ENCODE measurements at regions not wholly inside any gene's neighbourhood (a gene's known extent, or its start where the extent isn't known, plus 50 kb on each side); places are given as distances from the start of the nearest gene placed in this dataset.

DNA sequence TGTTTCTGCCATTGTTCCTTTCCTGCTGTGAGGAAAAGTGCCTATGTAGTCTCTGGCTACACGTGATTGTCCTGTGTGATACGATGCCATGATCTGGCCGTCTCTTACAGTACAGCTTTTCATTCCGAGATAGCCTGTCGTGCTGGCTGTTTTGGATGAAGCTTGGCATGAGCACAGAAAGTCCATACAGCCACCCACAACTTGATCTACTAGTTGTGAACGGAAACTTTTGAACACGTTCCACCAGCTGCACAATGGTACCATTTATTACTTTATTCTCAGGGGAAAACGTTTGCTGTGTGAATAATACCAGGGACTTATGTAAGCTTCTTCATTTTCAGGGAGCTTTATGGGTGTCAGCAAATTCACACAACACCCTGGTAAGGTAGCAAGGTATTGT, 217.6 kb upstream of the ANKRD55 start:
- DNase-seq = no peak

GRCh38 chr5:56449071-56449640, 216.0 kb upstream of the ANKRD55 start:
- no peak for DNase-seq

DNA sequence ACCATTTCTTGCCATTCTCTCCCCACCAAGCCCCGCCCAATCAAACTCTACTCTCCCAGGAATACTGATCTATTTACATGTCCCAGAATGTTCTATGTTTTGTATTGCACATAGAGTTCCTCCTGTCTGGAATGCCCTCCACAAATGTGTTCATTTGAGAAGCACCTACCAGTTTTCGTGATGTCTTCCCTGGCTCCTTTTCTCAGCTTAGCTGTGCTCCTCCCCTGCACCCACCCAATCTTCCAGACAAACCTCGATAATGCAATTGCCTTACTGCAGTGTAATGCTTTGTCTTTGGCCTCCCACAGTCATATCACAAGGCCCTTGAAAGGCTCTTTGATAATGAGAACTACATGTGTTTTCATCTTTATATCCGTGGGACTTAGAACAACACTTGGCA, 214.5 kb upstream of the ANKRD55 start:
- no peak for DNase-seq

DNA sequence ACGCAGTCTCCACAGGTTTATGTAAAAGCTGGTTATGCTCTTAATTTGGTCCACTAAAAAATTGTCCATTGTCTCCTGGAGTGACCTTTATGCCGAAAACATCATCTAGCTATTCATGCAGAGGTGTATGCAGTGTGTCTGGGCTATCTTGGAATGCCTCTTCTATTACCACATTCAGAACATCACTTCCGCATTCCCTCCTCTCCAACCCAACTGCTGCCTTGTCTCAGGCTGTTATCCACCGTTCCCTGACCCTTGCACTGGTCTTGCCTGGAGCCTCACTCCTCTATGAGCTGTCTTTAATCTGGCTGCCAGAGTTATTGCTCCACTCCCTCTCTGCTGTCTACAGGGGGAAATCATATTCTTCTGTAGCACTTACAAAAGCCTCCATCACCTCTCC, 214.1 kb upstream of the ANKRD55 start:
- DNase-seq = no peak

DNA sequence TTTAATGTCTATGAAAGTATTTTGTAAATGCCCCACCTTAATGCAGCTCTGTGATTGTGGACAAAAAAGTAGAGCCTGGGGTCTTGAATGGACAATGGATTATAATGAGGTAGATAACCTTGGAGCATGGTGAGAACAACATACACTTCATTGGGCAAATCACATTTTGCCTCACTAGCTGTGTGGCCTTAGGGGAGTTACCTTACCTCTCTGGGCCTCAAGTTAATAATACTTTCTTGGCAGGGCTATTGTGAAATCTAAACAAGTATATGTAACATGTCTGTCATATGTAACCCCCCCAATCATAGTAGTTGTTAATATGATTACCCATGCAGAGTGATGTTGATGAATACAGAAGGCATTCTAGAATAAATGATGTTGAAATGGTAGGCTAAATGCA, 213.6 kb upstream of the ANKRD55 start:
- no peak for DNase-seq

DNA sequence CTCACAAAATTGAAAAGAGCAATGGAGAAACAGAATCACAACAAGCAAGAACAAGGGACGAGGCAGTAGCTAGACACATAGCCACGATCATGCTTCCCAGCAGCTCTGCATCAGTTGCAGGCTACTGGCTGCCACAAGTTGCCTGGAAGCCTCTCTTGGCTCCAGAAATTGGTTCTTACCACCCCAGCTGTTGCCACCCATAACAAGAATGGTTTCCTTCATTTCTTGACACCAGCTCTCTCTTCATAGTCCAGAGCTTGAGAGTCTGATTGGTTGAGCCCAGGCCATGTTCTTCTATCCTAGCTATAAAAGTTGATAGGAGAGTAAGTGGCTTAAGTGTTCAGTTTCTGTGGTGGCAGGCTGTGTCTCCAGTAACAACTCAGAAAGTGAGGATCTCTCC, 210.7 kb upstream of the ANKRD55 start:
- no peak for DNase-seq

- DNase-seq = no peak
Measured at GRCh38 chr5:56440871-56441740, 208.0 kb upstream of the ANKRD55 start.

GRCh38 chr5:56434986-56435385, 201.9 kb upstream of the ANKRD55 start:
- no peak for DNase-seq

- no peak for DNase-seq
Measured at GRCh38 chr5:56433039-56433617, 200.0 kb upstream of the ANKRD55 start.

DNA sequence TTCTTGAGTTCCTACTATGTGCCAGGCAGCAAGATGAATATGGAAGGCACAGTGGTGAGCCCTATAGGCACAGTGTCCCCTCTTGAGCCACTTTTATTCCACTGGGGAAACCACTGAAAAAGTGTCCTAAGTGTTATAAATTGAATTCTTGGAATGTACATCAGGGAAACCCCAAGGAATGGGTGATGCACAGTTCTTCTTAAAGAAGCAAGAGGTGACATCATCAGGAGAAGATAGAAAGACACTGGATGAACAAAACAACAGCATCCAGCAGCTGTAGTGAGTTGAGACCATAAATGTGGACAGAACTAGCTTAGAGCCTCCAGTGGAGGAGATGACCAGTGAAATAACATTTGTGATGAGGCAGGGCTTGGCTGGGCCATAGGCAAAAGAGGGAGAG, 199.2 kb upstream of the ANKRD55 start:
- no peak for DNase-seq

DNA sequence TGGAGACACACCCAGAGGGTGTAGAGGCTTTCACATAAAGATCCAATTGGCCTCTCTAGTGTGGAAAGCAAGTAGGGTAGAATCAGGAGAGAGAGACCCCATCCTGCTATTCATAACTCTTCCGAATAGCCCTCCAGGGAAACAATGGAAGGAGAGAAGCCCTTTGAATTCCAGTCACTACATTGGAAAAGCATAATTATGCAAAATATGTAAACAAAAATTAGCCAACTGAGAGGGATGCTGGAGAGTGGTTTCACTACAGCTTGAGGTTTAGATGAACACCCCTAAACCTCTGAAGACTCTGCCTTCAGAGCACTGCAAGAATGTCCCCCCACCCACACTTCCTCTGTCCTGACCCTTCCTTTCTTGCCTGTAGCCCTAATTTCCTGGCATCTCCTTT, 197.3 kb upstream of the ANKRD55 start:
- no peak for DNase-seq

DNA sequence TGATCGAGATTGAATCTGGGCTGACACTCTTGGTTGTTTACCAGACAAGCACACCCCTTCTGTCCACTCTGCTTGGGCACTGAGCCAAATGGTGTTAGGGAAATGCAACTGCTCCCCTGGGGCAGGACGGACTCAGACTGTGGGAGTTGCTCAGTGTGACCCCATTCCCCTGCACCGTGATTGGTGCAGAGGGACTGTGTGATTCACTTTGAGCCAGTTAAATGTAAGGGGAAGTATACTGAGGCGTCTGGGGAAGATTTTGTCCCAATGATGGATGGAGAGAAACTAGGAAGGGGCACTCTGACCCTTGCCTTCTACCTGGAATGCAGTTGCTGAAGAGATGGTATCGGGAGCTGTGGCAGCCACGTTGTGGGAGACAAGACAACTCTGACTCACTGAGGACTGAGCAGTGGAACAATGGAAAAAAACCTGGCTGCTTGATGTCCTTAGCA, 196.0 kb upstream of the ANKRD55 start:
- no peak for DNase-seq

DNA sequence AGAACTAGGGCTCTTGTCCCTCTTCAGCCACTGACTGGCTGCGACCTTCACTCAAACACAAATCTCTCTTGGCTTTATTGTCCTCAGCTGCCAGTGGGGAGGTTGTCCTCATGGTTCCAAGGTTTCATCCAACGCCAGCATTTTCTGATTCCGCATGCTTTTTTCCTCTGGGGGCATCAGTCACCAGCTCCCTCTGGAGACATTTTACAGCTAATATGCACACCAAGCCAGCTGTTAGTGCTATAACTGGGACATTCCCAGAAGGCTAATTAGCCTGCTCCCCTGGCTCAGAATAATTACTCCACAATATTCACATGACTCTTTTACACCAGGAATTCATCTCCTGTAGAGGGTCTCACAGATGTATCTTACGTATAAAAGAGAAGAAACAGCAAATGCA, 193.6 kb upstream of the ANKRD55 start:
- no peak for DNase-seq

- DNase-seq = peak; percentile 74
Measured at GRCh38 chr5:56422076-56422762, 189.1 kb upstream of the ANKRD55 start.

GRCh38 chr5:56421246-56422075, 188.3 kb upstream of the ANKRD55 start:
- no peak for DNase-seq

- DNase-seq = no peak
Measured at GRCh38 chr5:56420323-56420722, 187.2 kb upstream of the ANKRD55 start.

GRCh38 chr5:56419667-56420066, 186.5 kb upstream of the ANKRD55 start:
- no peak for DNase-seq

DNA sequence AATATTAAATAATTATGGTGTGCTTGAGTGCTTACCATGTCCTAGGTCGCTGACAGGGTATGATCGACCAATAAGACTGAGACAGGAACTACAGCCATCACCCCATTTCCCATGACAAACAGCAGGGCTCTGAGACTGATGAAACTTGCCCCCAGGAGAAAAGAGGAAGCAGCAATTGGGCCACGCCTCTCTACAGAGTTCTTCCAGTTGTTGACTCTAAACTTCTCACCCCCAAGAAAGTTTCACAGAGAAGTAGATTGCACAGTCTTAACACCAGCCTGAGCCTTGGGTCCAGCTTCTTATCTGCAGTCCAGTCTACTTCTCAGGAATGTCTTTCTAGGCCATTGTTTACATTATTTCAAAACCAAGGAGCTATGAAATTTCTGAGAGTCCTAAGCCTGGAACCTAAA, 182.2 kb upstream of the ANKRD55 start:
- no peak for DNase-seq

GRCh38 chr5:56414066-56414465, 180.9 kb upstream of the ANKRD55 start:
- DNase-seq = no peak

- no peak for DNase-seq
Measured at GRCh38 chr5:56413546-56413945, 180.4 kb upstream of the ANKRD55 start.

- DNase-seq = no peak
Measured at GRCh38 chr5:56412601-56413379, 179.7 kb upstream of the ANKRD55 start.

GRCh38 chr5:56410696-56411095, 177.6 kb upstream of the ANKRD55 start:
- DNase-seq = no peak
